ENCODE measurements at regions not wholly inside any gene's neighbourhood (a gene's known extent, or its start where the extent isn't known, plus 50 kb on each side); places are given as distances from the start of the nearest gene placed in this dataset.

DNA sequence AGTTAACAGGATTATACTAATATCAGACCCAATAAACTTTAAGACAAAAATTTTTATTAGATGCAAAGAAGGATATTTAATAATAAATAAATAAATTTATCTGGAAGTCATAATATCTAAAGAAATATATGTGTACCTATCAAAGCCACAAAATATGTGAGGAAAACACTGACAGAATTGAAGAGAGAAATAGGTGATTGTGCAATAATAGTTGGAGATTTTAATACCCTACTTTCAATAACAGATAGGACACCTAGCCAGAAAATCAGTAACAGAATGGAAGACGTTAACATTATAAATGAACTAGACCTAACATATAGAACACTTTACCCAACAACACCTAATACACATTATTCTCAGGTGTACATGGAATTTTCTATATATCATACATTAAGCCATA, 541.4 kb upstream of the SMC2 start:
- Histone ChIP-seq H3K79me2 (ENCODE audit: insufficient read depth, low read length) (no peaks in the 10 kb centered on the region), H3K9ac (ENCODE audit: insufficient read depth, low read depth, low read length) (no peak overlapping the region), H2AFZ (ENCODE audit: low read length) (no peak overlapping the region), H3K4me1 (ENCODE audit: insufficient read depth, low read length) (no peaks in the 10 kb centered on the region), H3K4me3 (replicated peaks in 1 of 3; ENCODE audit: insufficient read depth in 1 of 3, low read depth in 2 of 3, low read length in 3 of 3) (no peak overlapping the region), H4K20me1 (ENCODE audit: insufficient read depth, low read length) (no peaks in the 10 kb centered on the region), H3K36me3 (replicated peaks in 1 of 2; ENCODE audit: control insufficient read depth in 1 of 2, insufficient read depth in 2 of 2, low read length in 2 of 2) (no peaks in the 10 kb centered on the region), H3K4me2 (ENCODE audit: low read depth, low read length) (no peak overlapping the region), H3K9me3 (ENCODE audit: low read length) (peaks cover 34% of the 10 kb centered on the region), H3K27ac (ENCODE audit: extremely low read length, insufficient read depth, low read length) (no peak overlapping the region), H3K27me3 (ENCODE audit: control insufficient read depth in 1 of 2, insufficient read depth in 2 of 2, low read length in 2 of 2) (no peaks in the 10 kb centered on the region)
- WGBS (ENCODE audit: low lambda C conversion rate), result 10% methylated on average over 1 of the region's 1 CpG
- no peak for FAIRE-seq
- no peak for DNase-seq (ENCODE audit: low spot score)
- no peak for ATAC-seq
- in situ Hi-C loops (cut with HindIII; ENCODE audit: extremely low pct_ligation_motif_present, low pct_unique_long_range_greater_than_20kb) (loop anchor here (25.0 kb wide), 1 partner anchor 90 kb away; no protein-coding TSS in a partner anchor), intact Hi-C loops (cut with micrococcal nuclease; ENCODE audit: unreplicated experiment) (no loop called here)
- TF ChIP-seq ARID2 (CRISPR knock-in tag; IDR thresholded peaks at IDR 0.05; ENCODE audit: borderline replicate concordance) (no peak), CEBPB (IDR thresholded peaks at IDR 0.05; ENCODE audit: borderline replicate concordance, low read depth, low read length) (peak; percentile 75), ZNF44 (CRISPR knock-in tag; IDR thresholded peaks at IDR 0.05) (no peak)
- ChIA-PET POLR2A (no interaction called here), CTCF (ENCODE audit: low intra/inter-chr PET ratio, low total read pairs) (no interaction called here)
- BruUV-seq (replicated peaks), result no TSS peak

DNA sequence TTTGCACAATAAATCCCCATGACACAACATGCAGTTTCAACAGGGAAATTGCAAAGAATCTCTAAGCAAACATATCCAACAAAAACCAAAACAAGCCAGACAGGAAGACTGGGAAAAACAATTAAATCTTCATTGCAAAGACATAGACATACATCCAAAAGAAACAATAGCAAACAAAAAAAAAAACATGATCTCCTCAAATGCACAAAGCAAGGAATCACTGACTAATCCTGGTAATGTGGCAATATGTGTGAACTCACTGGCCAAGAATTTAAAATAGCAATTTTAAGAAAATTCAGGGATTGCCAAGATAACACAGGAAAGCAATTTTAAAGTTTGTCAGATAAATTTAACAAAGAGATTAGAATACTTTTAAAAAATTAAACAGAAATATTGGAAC, 520.1 kb upstream of the SMC2 start:
- Histone ChIP-seq H3K27ac (ENCODE audit: extremely low read length, insufficient read depth, low read length) (no peak overlapping the region), H3K4me3 (replicated peaks in 1 of 3; ENCODE audit: insufficient read depth in 1 of 3, low read depth in 2 of 3, low read length in 3 of 3) (no peak overlapping the region), H2AFZ (ENCODE audit: low read length) (no peak overlapping the region), H3K27me3 (ENCODE audit: control insufficient read depth in 1 of 2, insufficient read depth in 2 of 2, low read length in 2 of 2) (no peaks in the 10 kb centered on the region), H3K79me2 (ENCODE audit: insufficient read depth, low read length) (no peaks in the 10 kb centered on the region), H4K20me1 (ENCODE audit: insufficient read depth, low read length) (no peaks in the 10 kb centered on the region), H3K9me3 (ENCODE audit: low read length) (peaks cover 50% of the 10 kb centered on the region), H3K4me2 (ENCODE audit: low read depth, low read length) (no peak overlapping the region), H3K4me1 (ENCODE audit: insufficient read depth, low read length) (no peaks in the 10 kb centered on the region), H3K9ac (ENCODE audit: insufficient read depth, low read depth, low read length) (no peak overlapping the region), H3K36me3 (replicated peaks in 1 of 2; ENCODE audit: control insufficient read depth in 1 of 2, insufficient read depth in 2 of 2, low read length in 2 of 2) (no peaks in the 10 kb centered on the region)
- ChIA-PET CTCF (ENCODE audit: low intra/inter-chr PET ratio, low total read pairs) (no interaction called here), POLR2A (no interaction called here)
- ATAC-seq, result no peak
- no TSS peak for BruUV-seq (replicated peaks)
- TF ChIP-seq ZNF292 (CRISPR knock-in tag; IDR thresholded peaks at IDR 0.05; ENCODE audit: borderline replicate concordance, low read depth), result no peak
- no peak for TF ChIP-seq ARNTL (CRISPR knock-in tag; IDR thresholded peaks at IDR 0.05)
- TF ChIP-seq, protein P1, sequence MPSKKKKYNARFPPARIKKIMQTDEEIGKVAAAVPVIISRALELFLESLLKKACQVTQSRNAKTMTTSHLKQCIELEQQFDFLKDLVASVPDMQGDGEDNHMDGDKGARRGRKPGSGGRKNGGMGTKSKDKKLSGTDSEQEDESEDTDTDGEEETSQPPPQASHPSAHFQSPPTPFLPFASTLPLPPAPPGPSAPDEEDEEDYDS (CRISPR knock-in tag; IDR thresholded peaks at IDR 0.05), result no peak
- TF ChIP-seq NFRKB (IDR thresholded peaks at IDR 0.05), result no peak
- no peak for TF ChIP-seq YY1 (IDR thresholded peaks at IDR 0.05; ENCODE audit: insufficient read depth, insufficient replicate concordance, low read depth, low read length)
- TF ChIP-seq DNMT3B (CRISPR knock-in tag; conservative IDR thresholded peaks at IDR 0.05), result no peak
- no peak for TF ChIP-seq XBP1 (CRISPR knock-in tag; IDR thresholded peaks at IDR 0.05)
- no peak for TF ChIP-seq ZNF879 (CRISPR knock-in tag; IDR thresholded peaks at IDR 0.05)
- TF ChIP-seq, protein P2, sequence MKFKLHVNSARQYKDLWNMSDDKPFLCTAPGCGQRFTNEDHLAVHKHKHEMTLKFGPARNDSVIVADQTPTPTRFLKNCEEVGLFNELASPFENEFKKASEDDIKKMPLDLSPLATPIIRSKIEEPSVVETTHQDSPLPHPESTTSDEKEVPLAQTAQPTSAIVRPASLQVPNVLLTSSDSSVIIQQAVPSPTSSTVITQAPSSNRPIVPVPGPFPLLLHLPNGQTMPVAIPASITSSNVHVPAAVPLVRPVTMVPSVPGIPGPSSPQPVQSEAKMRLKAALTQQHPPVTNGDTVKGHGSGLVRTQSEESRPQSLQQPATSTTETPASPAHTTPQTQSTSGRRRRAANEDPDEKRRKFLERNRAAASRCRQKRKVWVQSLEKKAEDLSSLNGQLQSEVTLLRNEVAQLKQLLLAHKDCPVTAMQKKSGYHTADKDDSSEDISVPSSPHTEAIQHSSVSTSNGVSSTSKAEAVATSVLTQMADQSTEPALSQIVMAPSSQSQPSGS (CRISPR knock-in tag; IDR thresholded peaks at IDR 0.05), result no peak
- TF ChIP-seq, protein P3, sequence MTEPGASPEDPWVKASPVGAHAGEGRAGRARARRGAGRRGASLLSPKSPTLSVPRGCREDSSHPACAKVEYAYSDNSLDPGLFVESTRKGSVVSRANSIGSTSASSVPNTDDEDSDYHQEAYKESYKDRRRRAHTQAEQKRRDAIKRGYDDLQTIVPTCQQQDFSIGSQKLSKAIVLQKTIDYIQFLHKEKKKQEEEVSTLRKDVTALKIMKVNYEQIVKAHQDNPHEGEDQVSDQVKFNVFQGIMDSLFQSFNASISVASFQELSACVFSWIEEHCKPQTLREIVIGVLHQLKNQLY (CRISPR knock-in tag; IDR thresholded peaks at IDR 0.05), result no peak
- no peak for TF ChIP-seq KLF9 (CRISPR knock-in tag; IDR thresholded peaks at IDR 0.05; ENCODE audit: low read depth)
- in situ Hi-C loops (cut with HindIII; ENCODE audit: extremely low pct_ligation_motif_present, low pct_unique_long_range_greater_than_20kb), result loop anchor here (25.0 kb wide), 1 partner anchor 112 kb away; no protein-coding TSS in a partner anchor
- DNase-seq (ENCODE audit: low spot score), result no peak
- intact Hi-C loops (cut with micrococcal nuclease; ENCODE audit: unreplicated experiment), result no loop called here
- no peak for FAIRE-seq
